HTR-8/SVneo (cell line): ENCODE measurements at regions not wholly inside any gene's neighbourhood (a gene's known extent, or its start where the extent isn't known, plus 50 kb on each side); places are given as distances from the start of the nearest gene placed in this dataset.
"Not testable (repeated sequence)": the region's sequence is repeated elsewhere in the genome, so short reads cannot be mapped to it uniquely, and the experiment has no call there.

Experiments used
- DNase-seq: peaks from one replicate; pipeline ENCODE4 v3.0.0; 2011; ENCODE audit warnings: low spot score, mixed read lengths; ENCODE audit not compliant: insufficient read length
- FAIRE-seq: peaks from 2 replicates; lab custom pipeline; 2011; peaks lifted over from hg19 to GRCh38; lab: Jason Lieb, UNC

- DNase-seq (no peak), FAIRE-seq (no peak)
Observed at GRCh38 chr6:43897571-43898302, 127.7 kb downstream of the VEGFA start.

- DNase-seq (no peak), FAIRE-seq (no peak)
Observed at GRCh38 chr6:43896329-43897255, 126.6 kb downstream of the VEGFA start.

GRCh38 chr6:43895656-43896328, 125.8 kb downstream of the VEGFA start:
- DNase-seq (no peak), FAIRE-seq (no peak)

- no peak for FAIRE-seq
Observed at GRCh38 chr6:43893073-43893472, 123.1 kb downstream of the VEGFA start.

GRCh38 chr6:43891072-43891870, 121.3 kb downstream of the VEGFA start:
- DNase-seq (no peak), FAIRE-seq (no peak)

More at GRCh38 chr6:43893073-43893472, 123.1 kb downstream of the VEGFA start:
- no peak for DNase-seq

- FAIRE-seq (no peak), DNase-seq (no peak)
Observed at GRCh38 chr6:43890197-43891062, 120.4 kb downstream of the VEGFA start.

- FAIRE-seq (no peak), DNase-seq (no peak)
Observed at GRCh38 chr6:43887906-43888683, 118.1 kb downstream of the VEGFA start.

- FAIRE-seq: no peak
- no peak for DNase-seq
Observed at GRCh38 chr6:43887340-43887858, 117.4 kb downstream of the VEGFA start.

GRCh38 chr6:43886717-43887339, 116.8 kb downstream of the VEGFA start:
- no peak for DNase-seq
- no peak for FAIRE-seq

- FAIRE-seq (no peak), DNase-seq (no peak)
Observed at GRCh38 chr6:43886067-43886461, 116.1 kb downstream of the VEGFA start.

- FAIRE-seq (no peak), DNase-seq (no peak)
Observed at GRCh38 chr6:43885399-43886066, 115.5 kb downstream of the VEGFA start.

- DNase-seq (no peak), FAIRE-seq (no peak)
Observed at GRCh38 chr6:43884652-43885022, 114.6 kb downstream of the VEGFA start.

- no peak for DNase-seq
Observed at GRCh38 chr6:43883847-43884651, 114.0 kb downstream of the VEGFA start.

GRCh38 chr6:43882690-43883448, 112.9 kb downstream of the VEGFA start:
- FAIRE-seq, DNase-seq: not testable (repeated sequence)

More at GRCh38 chr6:43883847-43884651, 114.0 kb downstream of the VEGFA start:
- no peak for FAIRE-seq
